ENCODE measurements at regions not wholly inside any gene's neighbourhood (a gene's known extent, or its start where the extent isn't known, plus 50 kb on each side); places are given as distances from the start of the nearest gene placed in this dataset.

GRCh38 chr9:108396611-108397010, 459.2 kb downstream of the ACTL7B start:
- TF ChIP-seq CTCF (IDR thresholded peaks at IDR 0.05) (no peak), POLR2A (IDR thresholded peaks at IDR 0.05) (no peak)

Data from right lobe of liver (tissue), 4 donors.